Femur (tissue), 1 donor: ENCODE measurements at regions not wholly inside any gene's neighbourhood (a gene's known extent, or its start where the extent isn't known, plus 50 kb on each side); places are given as distances from the start of the nearest gene placed in this dataset.

Source experiments
- DNase-seq: peaks from one replicate; pipeline ENCODE4 v3.0.0-alpha.2; 2017

- no peak for DNase-seq
Measured at GRCh38 chr3:159172473-159172872, 370.6 kb downstream of the MFSD1 start.

DNA sequence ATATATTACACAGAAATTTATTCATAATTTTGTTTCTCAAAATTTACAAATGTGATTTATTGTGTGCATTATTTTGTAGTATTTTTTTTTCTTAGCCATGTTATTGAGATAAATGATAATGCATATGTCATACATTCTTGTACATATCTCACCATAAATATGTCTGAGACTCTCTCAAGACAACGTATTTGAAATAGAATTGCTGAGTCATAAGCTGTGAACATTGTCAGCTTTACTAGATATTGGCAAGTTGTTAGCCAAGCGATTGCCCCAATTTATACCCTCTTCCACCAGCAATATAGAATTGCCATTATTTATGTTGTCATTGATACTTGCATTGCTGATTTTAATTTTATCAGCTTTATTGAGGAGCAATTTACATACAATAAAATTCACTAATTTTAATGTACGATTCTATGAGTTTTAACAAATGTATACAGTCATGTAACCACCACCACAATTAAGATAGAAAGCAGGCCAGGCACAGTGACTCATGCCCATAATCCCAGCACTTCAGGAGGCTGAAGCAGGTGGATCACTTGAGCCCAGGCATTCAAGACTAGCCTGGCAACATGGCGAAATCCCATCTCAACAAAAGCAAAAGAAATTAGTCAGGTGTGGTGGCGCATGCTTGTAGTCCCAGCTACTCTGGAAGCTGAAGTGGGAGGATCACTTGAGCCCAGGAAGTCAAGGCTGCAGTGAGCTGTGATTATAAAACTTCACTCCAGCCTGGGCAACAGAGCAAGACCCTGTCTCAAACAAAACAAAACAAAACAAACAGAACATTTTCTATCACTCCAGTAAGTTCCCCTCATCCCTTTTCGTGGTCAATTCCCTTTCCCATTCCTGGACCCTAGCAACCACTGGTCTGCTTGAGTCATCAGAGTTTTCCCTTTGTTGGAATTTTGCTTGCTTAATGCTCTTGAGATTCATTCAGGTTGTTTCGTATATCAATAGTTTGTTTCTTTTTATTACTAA lies 373.1 kb downstream of the MFSD1 start:
- no peak for DNase-seq

- DNase-seq: no peak
Measured at GRCh38 chr3:159178209-159178897, 376.5 kb downstream of the MFSD1 start.

- no peak for DNase-seq
Measured at GRCh38 chr3:159182961-159183360, 381.1 kb downstream of the MFSD1 start.

- DNase-seq: no peak
Measured at GRCh38 chr3:159185443-159186050, 383.7 kb downstream of the MFSD1 start.

DNA sequence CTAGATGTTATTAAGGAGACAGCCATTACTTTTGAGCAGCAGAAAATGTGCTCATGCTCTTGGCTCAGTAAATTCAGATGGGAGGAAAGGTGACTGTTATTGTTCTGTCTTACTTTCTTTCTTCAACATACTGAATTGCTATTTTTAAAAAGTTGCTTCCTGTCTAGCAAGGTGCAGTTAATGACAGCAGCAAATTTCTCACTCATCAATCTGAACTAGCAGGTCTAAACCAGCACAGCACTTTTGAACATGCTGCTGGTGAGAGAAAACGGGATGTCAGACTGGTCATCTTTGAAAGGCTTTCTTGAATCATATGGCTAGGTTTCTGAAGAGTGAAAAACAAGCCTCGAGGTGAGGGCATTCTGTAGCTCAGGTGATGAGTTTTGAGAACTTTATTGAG lies 384.7 kb downstream of the MFSD1 start:
- DNase-seq: no peak

- no peak for DNase-seq
Measured at GRCh38 chr3:159187232-159187631, 385.4 kb downstream of the MFSD1 start.

GRCh38 chr3:159187706-159188105 lies 385.9 kb downstream of the MFSD1 start:
- no peak for DNase-seq

GRCh38 chr3:159189994-159190669 lies 388.3 kb downstream of the MFSD1 start:
- no peak for DNase-seq

DNA sequence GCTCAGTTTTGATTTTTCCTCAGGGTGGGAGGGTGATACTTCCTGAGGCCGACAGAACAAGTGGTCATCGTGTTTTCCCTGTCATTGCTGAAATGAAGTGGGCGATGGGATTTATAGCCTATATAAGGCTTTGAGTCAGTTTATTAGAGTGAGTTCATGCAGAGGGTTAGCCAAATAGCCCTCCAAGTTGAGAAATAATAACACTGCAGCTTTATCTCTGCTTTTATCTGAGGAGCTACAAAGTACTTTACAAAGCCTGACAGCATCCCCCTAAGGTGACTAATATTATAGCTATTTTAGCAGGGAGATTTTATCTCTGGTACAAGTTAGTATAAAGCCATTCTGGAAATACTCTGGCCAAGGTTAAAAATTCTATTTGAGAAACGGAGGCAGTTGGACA lies 389.6 kb downstream of the MFSD1 start:
- DNase-seq: no peak

DNA sequence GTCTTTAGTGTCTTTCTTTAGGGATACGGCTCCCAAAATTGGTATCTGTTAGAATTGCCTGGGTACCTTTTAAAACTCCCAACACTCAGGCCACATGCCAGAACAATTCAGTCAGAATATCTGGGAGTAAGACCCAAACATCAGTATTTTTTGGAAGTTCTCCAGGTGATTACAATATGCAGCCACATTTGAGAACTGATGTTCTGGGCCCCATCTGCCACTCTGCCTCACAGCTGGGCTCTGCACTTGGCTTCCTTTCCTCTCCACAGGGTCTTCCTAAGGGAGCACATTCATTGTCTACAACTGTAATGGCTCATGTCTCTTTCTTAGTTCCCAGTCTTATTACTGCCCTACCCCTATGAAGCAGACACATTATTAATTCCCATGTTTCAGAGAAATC lies 394.5 kb downstream of the MFSD1 start:
- no peak for DNase-seq

- no peak for DNase-seq
Measured at GRCh38 chr3:159200176-159200575, 398.3 kb downstream of the MFSD1 start.

DNA sequence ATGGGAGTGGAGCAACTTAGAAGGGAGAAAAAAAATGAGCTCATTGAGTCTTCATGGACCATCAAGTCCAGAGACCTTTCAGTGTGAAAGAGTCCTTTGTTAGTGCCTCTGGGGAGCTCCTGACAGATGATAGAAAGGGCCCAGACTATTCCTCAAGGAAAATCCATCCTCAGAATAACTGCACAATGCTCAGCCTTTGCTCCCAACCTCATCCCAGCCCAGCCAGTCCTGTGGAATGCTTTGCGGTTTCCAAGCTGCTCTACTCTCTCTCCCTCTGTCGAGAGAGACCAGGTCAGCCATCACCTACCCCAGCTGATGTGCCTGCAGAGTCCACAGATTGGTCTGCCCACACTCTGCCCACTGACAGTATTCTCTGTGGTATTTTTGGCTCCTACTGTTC lies 406.2 kb downstream of the MFSD1 start:
- DNase-seq: no peak

GRCh38 chr3:159209459-159209858 lies 407.6 kb downstream of the MFSD1 start:
- no peak for DNase-seq

GRCh38 chr3:159210336-159210735 lies 408.5 kb downstream of the MFSD1 start:
- no peak for DNase-seq

- DNase-seq: no peak
Measured at GRCh38 chr3:159216311-159216710, 414.5 kb downstream of the MFSD1 start.

GRCh38 chr3:159219231-159219630 lies 417.4 kb downstream of the MFSD1 start:
- no peak for DNase-seq

DNA sequence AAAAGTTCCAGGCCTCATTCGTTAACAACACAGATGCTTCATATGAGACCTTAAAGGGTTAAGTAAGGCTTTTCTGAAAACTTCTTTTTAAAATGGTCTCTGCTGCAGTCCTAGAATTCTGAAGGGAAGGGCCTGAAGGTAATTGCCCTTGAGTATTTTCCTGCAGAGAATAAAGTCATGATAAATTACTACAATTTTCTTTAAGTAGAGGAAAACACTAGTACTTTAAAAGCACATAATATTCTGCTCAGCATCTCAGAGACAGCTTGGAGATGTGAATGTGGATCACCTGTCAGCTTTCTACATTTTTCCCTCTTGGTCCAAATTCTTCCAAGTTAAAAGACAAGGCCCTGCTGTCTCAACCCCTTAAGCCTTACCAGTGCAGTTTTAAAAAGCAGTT lies 419.5 kb downstream of the MFSD1 start:
- no peak for DNase-seq

GRCh38 chr3:159229116-159229680 lies 427.3 kb downstream of the MFSD1 start:
- no peak for DNase-seq

- DNase-seq: no peak
Measured at GRCh38 chr3:159232966-159233365, 431.1 kb downstream of the MFSD1 start.

GRCh38 chr3:159233734-159234133 lies 431.9 kb downstream of the MFSD1 start:
- no peak for DNase-seq

GRCh38 chr3:159234306-159234705 lies 432.5 kb downstream of the MFSD1 start:
- DNase-seq: no peak

- DNase-seq: no peak
Measured at GRCh38 chr3:159236321-159236720, 434.5 kb downstream of the MFSD1 start.
